GM12878 (cell line): ENCODE measurements at regions not wholly inside any gene's neighbourhood (a gene's known extent, or its start where the extent isn't known, plus 50 kb on each side); places are given as distances from the start of the nearest gene placed in this dataset.

Source experiments
- MYC ChIP-seq: IDR thresholded peaks from 2 replicates; pipeline ENCODE4 v1.6.1; 2011; ENCODE audit warnings: mild to moderate bottlenecking, low read length, moderate library complexity, inconsistent platforms; ENCODE audit not compliant: insufficient read depth, insufficient replicate concordance, insufficient read length, severe bottlenecking
- TF ChIP-seq, protein P1 (sequence below), 3 experiments: IDR thresholded peaks in 2 of 3; conservative IDR thresholded peaks in 1 of 3; 2 replicates each; pipeline ENCODE4 v1.5.1; 2011; ENCODE audit warnings: low read depth in 3 of 3, low read length in 3 of 3, mild to moderate bottlenecking in 3 of 3, control low read depth in 2 of 3, moderate library complexity in 2 of 3, inconsistent platforms in 1 of 3, mixed read lengths in 1 of 3; ENCODE audit not compliant: control insufficient read depth in 2 of 3, insufficient read depth in 1 of 3; ENCODE audit errors: extremely low read depth in 1 of 3
- TF ChIP-seq, protein P2 (sequence below): IDR thresholded peaks from 2 replicates; pipeline ENCODE4 v1.6.1; 2012; ENCODE audit warnings: low read depth, low read length, improper control_type of control experiment

DNA sequence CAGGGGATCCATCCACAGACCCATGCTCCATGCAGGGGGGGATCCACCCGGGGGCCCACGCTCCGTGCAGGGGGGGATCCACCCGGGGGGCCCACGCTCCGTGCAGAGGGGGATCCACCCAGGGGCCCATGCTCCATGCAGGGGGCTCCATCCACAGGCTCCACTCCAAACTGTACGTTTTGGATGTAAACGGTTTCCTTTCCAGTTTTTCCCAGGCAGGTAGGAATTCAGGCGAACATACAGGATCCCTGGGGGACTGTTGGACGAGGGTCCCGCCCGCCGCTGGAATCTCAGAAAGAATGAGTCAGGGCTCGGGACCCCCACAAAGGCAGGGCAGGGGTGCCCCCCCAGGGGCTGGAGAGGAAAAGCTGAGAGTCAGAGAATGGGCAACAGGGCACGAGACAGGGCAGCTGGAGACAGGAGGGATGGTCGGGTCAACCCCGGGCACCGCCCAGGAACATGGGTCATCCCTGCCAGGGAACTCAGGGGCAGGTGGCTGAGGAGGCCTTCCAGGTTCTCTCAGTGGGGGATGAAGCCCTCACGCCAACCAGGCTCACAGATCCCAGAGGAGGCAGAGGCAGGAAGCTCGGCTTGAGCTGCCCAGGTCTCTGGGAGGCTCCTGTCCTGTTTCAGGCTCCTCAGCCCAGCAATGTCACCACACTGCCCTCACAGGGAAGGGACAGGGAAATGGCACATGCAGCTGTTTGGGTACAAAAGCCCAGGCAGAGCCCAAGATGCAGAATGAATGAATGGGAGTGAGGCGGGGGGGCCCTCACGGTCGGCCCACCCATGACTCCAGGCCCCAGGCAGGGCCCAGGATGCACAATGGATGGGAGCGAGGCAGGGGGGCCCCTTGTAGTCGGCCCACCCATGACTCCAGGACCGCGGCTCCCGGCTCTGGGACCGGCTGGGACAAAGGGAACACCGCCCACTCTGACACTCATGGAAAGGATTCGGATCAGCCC lies 200.2 kb downstream of the BRD1 start:
- TF ChIP-seq, protein P1, sequence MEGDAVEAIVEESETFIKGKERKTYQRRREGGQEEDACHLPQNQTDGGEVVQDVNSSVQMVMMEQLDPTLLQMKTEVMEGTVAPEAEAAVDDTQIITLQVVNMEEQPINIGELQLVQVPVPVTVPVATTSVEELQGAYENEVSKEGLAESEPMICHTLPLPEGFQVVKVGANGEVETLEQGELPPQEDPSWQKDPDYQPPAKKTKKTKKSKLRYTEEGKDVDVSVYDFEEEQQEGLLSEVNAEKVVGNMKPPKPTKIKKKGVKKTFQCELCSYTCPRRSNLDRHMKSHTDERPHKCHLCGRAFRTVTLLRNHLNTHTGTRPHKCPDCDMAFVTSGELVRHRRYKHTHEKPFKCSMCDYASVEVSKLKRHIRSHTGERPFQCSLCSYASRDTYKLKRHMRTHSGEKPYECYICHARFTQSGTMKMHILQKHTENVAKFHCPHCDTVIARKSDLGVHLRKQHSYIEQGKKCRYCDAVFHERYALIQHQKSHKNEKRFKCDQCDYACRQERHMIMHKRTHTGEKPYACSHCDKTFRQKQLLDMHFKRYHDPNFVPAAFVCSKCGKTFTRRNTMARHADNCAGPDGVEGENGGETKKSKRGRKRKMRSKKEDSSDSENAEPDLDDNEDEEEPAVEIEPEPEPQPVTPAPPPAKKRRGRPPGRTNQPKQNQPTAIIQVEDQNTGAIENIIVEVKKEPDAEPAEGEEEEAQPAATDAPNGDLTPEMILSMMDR (IDR thresholded peaks at IDR 0.05 in 2 of 3, conservative IDR thresholded peaks at IDR 0.05 in 1 of 3; ENCODE audit: control insufficient read depth in 2 of 3, extremely low read depth in 1 of 3, insufficient read depth in 1 of 3, low read depth in 3 of 3, low read length in 3 of 3), result no peak
- no peak for TF ChIP-seq MYC
- TF ChIP-seq, protein P2, sequence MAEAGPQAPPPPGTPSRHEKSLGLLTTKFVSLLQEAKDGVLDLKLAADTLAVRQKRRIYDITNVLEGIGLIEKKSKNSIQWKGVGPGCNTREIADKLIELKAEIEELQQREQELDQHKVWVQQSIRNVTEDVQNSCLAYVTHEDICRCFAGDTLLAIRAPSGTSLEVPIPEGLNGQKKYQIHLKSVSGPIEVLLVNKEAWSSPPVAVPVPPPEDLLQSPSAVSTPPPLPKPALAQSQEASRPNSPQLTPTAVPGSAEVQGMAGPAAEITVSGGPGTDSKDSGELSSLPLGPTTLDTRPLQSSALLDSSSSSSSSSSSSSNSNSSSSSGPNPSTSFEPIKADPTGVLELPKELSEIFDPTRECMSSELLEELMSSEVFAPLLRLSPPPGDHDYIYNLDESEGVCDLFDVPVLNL, result no peak
